HepG2 (cell line): ENCODE measurements at regions not wholly inside any gene's neighbourhood (a gene's known extent, or its start where the extent isn't known, plus 50 kb on each side); places are given as distances from the start of the nearest gene placed in this dataset.

ENCODE experiments used
- CENPX ChIP-seq: sonication (generic); formaldehyde crosslinking; IDR thresholded peaks from 2 replicates; pipeline ENCODE4 v1.9.0; 2021; ENCODE audit warnings: mild to moderate bottlenecking, missing genetic modification reagents, moderate library complexity
- DR1 ChIP-seq: sonication (generic); formaldehyde crosslinking; IDR thresholded peaks from 2 replicates; pipeline ENCODE4 v1.8.0; 2021; ENCODE audit warnings: mild to moderate bottlenecking, missing genetic modification reagents, inconsistent platforms
- E2F1 ChIP-seq: sonication (generic); formaldehyde crosslinking; IDR thresholded peaks from 2 replicates; pipeline ENCODE4 v1.5.0; 2020; ENCODE audit warnings: missing genetic modification reagents
- ETV6 ChIP-seq: sonication (generic); formaldehyde crosslinking; conservative IDR thresholded peaks from 2 replicates; pipeline ENCODE4 v1.4.0; 2020; ENCODE audit warnings: missing genetic modification reagents
- HMGA1 ChIP-seq: sonication (generic); formaldehyde crosslinking; conservative IDR thresholded peaks from 2 replicates; pipeline ENCODE4 v1.4.0; 2020; ENCODE audit warnings: missing genetic modification reagents
- MYC ChIP-seq: sonication (generic); formaldehyde crosslinking; IDR thresholded peaks from 2 replicates; pipeline ENCODE4 v1.9.0; 2021; ENCODE audit warnings: missing genetic modification reagents, borderline replicate concordance
- NCOA1 ChIP-seq: sonication (generic); formaldehyde crosslinking; IDR thresholded peaks from 2 replicates; pipeline ENCODE4 v1.9.0; 2021; ENCODE audit warnings: missing genetic modification reagents
- SMAD3 ChIP-seq: sonication (generic); formaldehyde crosslinking; IDR thresholded peaks from 2 replicates; pipeline ENCODE4 v1.4.0; 2020; ENCODE audit warnings: missing genetic modification reagents
- TCF7L2 ChIP-seq: IDR thresholded peaks from 2 replicates; pipeline ENCODE4 v1.6.1; 2011; ENCODE audit warnings: mild to moderate bottlenecking, low read depth, low read length, moderate library complexity
- TFDP1 ChIP-seq: IDR thresholded peaks from 2 replicates; pipeline ENCODE4 v1.6.1; 2016; ENCODE audit warnings: missing compliant biosample characterization, missing genetic modification reagents, borderline replicate concordance
- TGIF2 ChIP-seq: IDR thresholded peaks from 2 replicates; pipeline ENCODE4 v1.6.1; 2016; ENCODE audit warnings: control low read depth, missing compliant biosample characterization
- U2AF2 ChIP-seq: fragments of 200-400 bp; formaldehyde crosslinking; IDR thresholded peaks from 2 replicates; pipeline ENCODE4 v1.6.1; 2017; ENCODE audit warnings: low read depth, mild to moderate bottlenecking, low read length
- ZIK1 ChIP-seq: sonication (generic); formaldehyde crosslinking; IDR thresholded peaks from 2 replicates; pipeline ENCODE4 v1.5.0; 2020; ENCODE audit warnings: mild to moderate bottlenecking, low read depth, missing genetic modification reagents, borderline replicate concordance
- ZNF263 ChIP-seq: sonication (generic); formaldehyde crosslinking; IDR thresholded peaks from 2 replicates; pipeline ENCODE4 v1.4.0; 2020; ENCODE audit warnings: missing genetic modification reagents
- ZNF362 ChIP-seq: sonication (generic); formaldehyde crosslinking; IDR thresholded peaks from 2 replicates; pipeline ENCODE4 v1.4.0; 2020; ENCODE audit warnings: missing genetic modification reagents, mild to moderate bottlenecking, borderline replicate concordance
- ZNF552 ChIP-seq: sonication (generic); formaldehyde crosslinking; IDR thresholded peaks from 2 replicates; pipeline ENCODE4 v1.9.0; 2022; ENCODE audit warnings: missing genetic modification reagents, mild to moderate bottlenecking, borderline replicate concordance
- ZNF652 ChIP-seq: IDR thresholded peaks from 2 replicates; pipeline ENCODE4 v1.6.1; 2016; ENCODE audit warnings: low read depth, borderline replicate concordance
- ZNF703 ChIP-seq: sonication (generic); formaldehyde crosslinking; IDR thresholded peaks from 2 replicates; pipeline ENCODE4 v1.5.1; 2020; ENCODE audit warnings: missing genetic modification reagents, mild to moderate bottlenecking, moderate library complexity, borderline replicate concordance
- ZNF720 ChIP-seq: sonication (generic); formaldehyde crosslinking; IDR thresholded peaks from 2 replicates; pipeline ENCODE4 v1.4.0; 2020; ENCODE audit warnings: missing genetic modification reagents
- ZNF800 ChIP-seq: sonication (generic); formaldehyde crosslinking; IDR thresholded peaks from 2 replicates; pipeline ENCODE4 v1.4.0; 2020; ENCODE audit warnings: missing genetic modification reagents
- ZNF891 ChIP-seq: sonication (generic); formaldehyde crosslinking; IDR thresholded peaks from 2 replicates; pipeline ENCODE4 v1.5.0; 2020; ENCODE audit warnings: mild to moderate bottlenecking, missing genetic modification reagents
- ZUFSP ChIP-seq: sonication (generic); formaldehyde crosslinking; IDR thresholded peaks from 2 replicates; pipeline ENCODE4 v1.9.0; 2021; ENCODE audit warnings: missing genetic modification reagents, mild to moderate bottlenecking, borderline replicate concordance

GRCh38 chr2:8090748-8091700 lies 590.8 kb upstream of the ID2 start (continued):
- TF ChIP-seq CENPX (CRISPR knock-in tag) (no peak), ETV6 (0 out of 2 replicates have a peak, but pooled peaks have one; percentile 46), ZNF552 (no peak), U2AF2 (no peak), ZNF703 (0 out of 2 replicates have a peak, but pooled peaks have one; percentile 29), DR1 (CRISPR knock-in tag) (no peak), HMGA1 (CRISPR knock-in tag) (no peak), SMAD3 (CRISPR knock-in tag) (peak; percentile 97), TGIF2 (CRISPR knock-in tag) (peak; percentile 79; the same call in 1 of the 2 replicates), ZNF720 (CRISPR knock-in tag) (no peak), ZNF362 (CRISPR knock-in tag) (peak; percentile 67; the same call in 1 of the 2 replicates), NCOA1 (CRISPR knock-in tag) (no peak), E2F1 (CRISPR knock-in tag) (no peak), TFDP1 (CRISPR knock-in tag) (peak; percentile 55; the same call in 1 of the 2 replicates), ZNF891 (no peak), ZNF800 (peak; percentile 59; the same call in 1 of the 2 replicates), ZNF652 (CRISPR knock-in tag) (peak; percentile 32; the same call in 1 of the 2 replicates), ZUFSP (no peak), TCF7L2 (no peak), ZNF263 (CRISPR knock-in tag) (0 out of 2 replicates have a peak, but pooled peaks have one; percentile 24), ZIK1 (CRISPR knock-in tag) (0 out of 2 replicates have a peak, but pooled peaks have one; percentile 58), MYC (peak; percentile 72; the same call in 1 of the 2 replicates)
